GM03348 (cell line): ENCODE measurements at regions not wholly inside any gene's neighbourhood (a gene's known extent, or its start where the extent isn't known, plus 50 kb on each side); places are given as distances from the start of the nearest gene placed in this dataset.

ENCODE experiments used
- DNase-seq: peaks from one replicate; pipeline ENCODE4 v3.0.0; 2012; ENCODE audit warnings: low spot score

DNA sequence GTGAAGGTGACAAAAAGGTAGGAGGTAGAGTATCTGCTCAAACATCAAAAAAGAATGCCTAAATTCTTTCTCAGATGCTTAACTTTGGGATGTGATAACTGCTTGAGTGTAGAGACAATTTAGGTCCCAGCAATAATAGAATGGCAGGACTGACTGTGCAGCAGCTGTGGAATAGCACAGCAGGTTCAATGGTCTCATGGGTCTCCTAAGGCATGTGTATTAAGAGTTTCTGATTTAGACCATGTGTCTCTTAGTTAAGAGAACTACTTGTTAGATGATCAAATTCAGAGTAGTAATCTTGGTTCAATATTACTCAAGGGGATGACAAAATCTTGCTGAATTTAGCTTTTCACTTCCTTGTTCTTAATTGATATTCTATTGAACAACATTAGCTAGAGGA lies 72.0 kb downstream of the ALX1 start:
- no peak for DNase-seq

GRCh38 chr12:85356596-85357385 lies 76.8 kb downstream of the ALX1 start:
- no peak for DNase-seq

GRCh38 chr12:85357609-85358008 lies 77.6 kb downstream of the ALX1 start:
- DNase-seq = no peak

GRCh38 chr12:85358715-85359114 lies 78.7 kb downstream of the ALX1 start:
- no peak for DNase-seq

- no peak for DNase-seq
Observed at GRCh38 chr12:85363382-85364190, 83.6 kb downstream of the ALX1 start.

- no peak for DNase-seq
Observed at GRCh38 chr12:85367936-85368335, 87.9 kb downstream of the ALX1 start.

- DNase-seq = no peak
Observed at GRCh38 chr12:85369365-85370154, 89.5 kb downstream of the ALX1 start.

DNA sequence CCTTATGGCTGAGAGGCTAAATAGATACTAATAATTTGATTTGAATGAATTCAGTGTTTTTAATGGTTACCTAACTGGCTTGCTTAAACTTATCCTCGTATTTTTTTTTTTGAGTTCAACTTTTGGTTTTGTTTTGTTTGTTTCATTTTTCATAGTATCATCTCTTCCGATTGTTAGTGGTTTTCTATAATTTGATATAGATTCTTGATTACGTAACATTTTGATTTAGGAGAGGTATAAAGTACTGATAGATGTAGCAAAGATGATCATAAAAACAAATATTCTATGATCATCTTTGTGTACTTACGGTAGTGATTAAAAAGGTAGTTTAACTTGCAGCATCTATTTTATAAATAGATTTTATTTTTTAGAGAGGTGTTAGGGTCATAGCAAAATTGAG lies 93.0 kb downstream of the ALX1 start:
- no peak for DNase-seq

GRCh38 chr12:85374981-85375380 lies 95.0 kb downstream of the ALX1 start:
- no peak for DNase-seq

DNA sequence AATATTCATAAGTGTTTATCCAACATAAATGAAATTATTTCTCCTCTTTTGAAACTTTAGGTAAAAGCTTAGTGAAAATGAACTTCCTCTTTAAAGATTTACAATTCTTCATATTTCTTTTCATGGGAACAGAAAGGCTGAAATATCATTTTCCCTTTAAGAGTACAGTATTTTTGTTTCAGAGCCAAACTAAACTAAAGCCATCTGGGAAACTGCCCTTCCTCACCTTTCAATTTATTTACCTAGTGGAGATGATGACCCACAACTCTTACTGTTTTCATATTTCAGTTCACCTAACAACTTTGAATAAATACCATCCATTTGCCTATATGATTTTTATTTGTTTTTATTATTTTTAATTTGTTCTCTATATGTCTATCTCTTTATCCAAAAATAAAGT lies 105.4 kb downstream of the ALX1 start:
- no peak for DNase-seq

- DNase-seq = no peak
Observed at GRCh38 chr12:85390266-85390665, 110.2 kb downstream of the ALX1 start.

- DNase-seq = no peak
Observed at GRCh38 chr12:85392508-85392907, 112.5 kb downstream of the ALX1 start.

DNA sequence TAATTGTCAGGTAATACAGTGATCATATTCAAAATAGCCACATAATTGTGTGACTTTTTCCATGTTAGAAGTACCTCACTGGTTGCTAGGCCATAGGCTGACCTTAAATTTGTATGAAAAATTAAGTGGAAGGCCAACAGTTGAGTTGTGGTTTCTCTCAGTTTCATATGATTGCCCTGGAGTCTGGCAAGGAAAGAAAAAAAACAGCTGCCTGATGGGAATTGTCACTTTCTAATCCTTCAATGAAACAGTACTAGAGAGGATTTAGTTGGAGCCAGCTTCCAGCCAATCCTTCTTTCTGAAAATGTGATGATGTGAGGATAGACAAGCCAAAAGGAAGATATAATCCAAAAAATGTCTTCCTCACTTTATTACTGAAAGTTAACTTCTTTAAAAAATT lies 113.6 kb downstream of the ALX1 start:
- DNase-seq = no peak

DNA sequence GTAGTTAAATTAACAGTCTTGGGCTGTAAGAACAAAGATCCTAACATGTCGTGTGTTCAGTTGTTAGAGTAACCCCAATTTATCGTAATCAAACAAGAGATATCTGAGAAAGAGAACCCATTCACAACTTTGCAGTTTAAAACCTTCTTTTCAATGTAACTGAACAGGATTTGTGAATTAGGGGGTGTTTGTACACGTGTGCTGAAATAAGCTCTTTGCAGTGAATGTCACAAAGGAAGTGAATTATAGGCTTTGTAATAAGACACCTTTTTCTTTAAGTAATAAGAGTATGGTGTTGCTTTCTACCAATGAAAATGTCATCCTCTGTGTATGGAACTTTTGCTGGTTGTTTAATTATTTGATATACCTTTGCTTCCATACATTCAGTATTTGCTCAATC lies 114.0 kb downstream of the ALX1 start:
- DNase-seq = no peak

DNA sequence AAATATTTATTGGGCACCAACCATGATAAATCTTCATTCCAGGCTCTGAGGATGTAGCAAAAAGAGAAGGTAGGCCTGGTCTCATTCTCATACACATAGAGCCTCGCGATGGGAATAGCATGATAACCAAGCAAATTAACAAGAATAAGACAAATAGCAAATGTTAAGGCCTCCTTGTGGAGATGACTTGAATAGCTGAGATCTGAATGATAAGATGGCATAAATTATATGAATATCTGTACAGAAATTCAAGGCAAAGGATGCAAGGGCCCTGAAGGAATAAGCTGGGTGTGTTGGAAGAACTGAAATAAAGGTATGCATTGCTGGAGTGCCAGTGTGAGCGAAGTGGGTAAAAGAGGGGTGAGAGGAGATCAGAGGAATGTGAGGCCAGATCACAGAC lies 114.8 kb downstream of the ALX1 start:
- DNase-seq = no peak

GRCh38 chr12:85405262-85405661 lies 125.2 kb downstream of the ALX1 start:
- DNase-seq = no peak

DNA sequence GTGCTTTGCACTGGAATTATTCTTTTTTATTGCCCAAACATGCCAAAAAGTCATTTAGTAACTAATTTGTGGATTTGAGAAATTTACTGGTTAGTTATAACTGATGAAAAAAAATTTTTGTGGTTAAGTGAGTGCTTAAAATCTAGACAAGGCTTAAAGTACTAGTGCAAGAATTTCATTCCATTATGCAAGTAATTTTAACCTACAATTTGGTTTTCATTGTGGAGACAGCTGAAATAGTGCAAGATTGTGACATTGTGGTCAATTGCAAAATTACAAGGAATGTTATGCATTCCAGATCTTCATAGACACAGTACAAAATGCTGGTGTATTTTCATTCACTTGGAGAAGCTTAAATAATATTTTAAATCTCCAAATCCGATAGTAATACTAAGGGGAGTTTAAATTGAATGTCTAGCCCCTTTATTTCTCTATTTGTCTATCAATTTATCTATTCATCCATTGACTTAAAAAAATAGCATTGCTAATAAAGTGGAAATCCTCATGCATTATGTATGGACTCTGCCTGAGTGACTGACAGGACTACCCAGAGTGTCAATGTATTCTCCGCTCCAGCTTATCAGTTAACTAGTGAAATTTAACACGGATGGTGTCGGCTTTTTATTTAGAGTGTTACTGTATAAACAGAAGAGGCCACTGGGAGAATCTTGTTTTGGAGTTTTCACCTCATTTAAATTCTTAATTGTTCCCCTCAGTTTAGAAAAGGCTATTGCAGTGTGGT lies 125.9 kb downstream of the ALX1 start:
- DNase-seq = peak; percentile 39

GRCh38 chr12:85413266-85413665 lies 133.2 kb downstream of the ALX1 start:
- DNase-seq = no peak

DNA sequence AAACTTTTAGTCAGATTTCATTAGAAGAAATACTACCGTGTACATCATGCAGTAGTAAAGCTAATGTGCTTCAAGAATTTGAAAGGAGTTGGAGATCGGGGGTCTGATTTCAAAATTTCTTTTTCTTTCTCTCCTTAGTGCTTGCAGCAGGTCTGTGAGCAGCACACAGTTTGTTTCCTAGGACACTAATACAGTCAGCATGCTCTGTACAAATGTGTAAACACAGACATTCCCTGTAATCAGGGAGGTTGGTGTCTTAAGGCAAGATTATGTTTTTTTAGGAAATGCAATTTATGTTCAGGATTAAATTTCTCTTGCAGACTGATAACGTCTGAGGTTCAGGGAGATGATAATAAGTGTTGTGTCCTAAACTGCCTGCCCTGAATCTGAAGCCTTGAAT lies 142.7 kb downstream of the ALX1 start:
- no peak for DNase-seq

- DNase-seq = no peak
Observed at GRCh38 chr12:85423947-85424346, 143.9 kb downstream of the ALX1 start.

GRCh38 chr12:85424581-85425348 lies 144.7 kb downstream of the ALX1 start:
- peak; percentile 19 for DNase-seq

DNA sequence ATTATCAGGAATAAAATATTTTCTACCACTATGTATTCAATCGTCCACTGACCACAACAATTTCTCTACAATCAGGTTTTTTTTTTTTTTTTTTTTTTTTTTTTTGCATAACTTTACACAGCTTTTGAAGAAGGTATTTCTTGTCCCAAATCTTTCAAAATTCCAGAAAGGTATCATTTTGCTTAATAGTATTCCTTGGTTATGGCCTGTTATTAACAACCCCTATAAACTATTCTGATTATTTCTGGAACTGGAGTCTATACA lies 145.3 kb downstream of the ALX1 start:
- no peak for DNase-seq
